K562 (cell line): ENCODE measurements at regions not wholly inside any gene's neighbourhood (a gene's known extent, or its start where the extent isn't known, plus 50 kb on each side); places are given as distances from the start of the nearest gene placed in this dataset.

ENCODE experiments used
- BCLAF1 ChIP-seq, 2 experiments: fragments of 450-650 bp in 1 of 2; IDR thresholded peaks; 2 replicates each; pipeline ENCODE4 v1.6.1; 2011 to 2017; ENCODE audit warnings: low read depth in 2 of 2, antibody characterized with exemption in 1 of 2, borderline replicate concordance in 1 of 2, low read length in 1 of 2, mild to moderate bottlenecking in 1 of 2, mixed read lengths in 1 of 2; ENCODE audit not compliant: control insufficient read depth in 1 of 2
- FOSL1 ChIP-seq: fragments of 200-800 bp; sonication (Bioruptor generic); conservative IDR thresholded peaks from 2 replicates; pipeline ENCODE4 v1.6.1; 2016; ENCODE audit warnings: missing genetic modification characterization, missing compliant biosample characterization
- PHF8 ChIP-seq: fragments of 200-600 bp; sonication (generic); IDR thresholded peaks from 2 replicates; pipeline ENCODE4 v1.6.1; 2012; ENCODE audit warnings: mixed run types, mild to moderate bottlenecking, inconsistent platforms, low read length, moderate library complexity, borderline replicate concordance
- POLR2A ChIP-seq: fragments of 450-650 bp; conservative IDR thresholded peaks from 2 replicates; pipeline ENCODE4 v1.6.1; 2016
- REST ChIP-seq, 2 experiments: fragments of 450-650 bp; formaldehyde crosslinking in 1 of 2; IDR thresholded peaks; 2 replicates each; pipeline versions ENCODE4 v1.4.0 to v1.6.1; 2014 to 2020; ENCODE audit warnings: mild to moderate bottlenecking in 2 of 2, borderline replicate concordance in 1 of 2, low read depth in 1 of 2

- TF ChIP-seq REST (IDR thresholded peaks at IDR 0.05; ENCODE audit: borderline replicate concordance) = peak; percentile 24; the same call in 1 of the 2 replicates
- TF ChIP-seq REST (CRISPR knock-in tag; IDR thresholded peaks at IDR 0.05; ENCODE audit: low read depth) = no peak
- no peak for TF ChIP-seq FOSL1 (tag)
- no peak for TF ChIP-seq BCLAF1 (IDR thresholded peaks at IDR 0.05; ENCODE audit: borderline replicate concordance in 1 of 2, control insufficient read depth in 1 of 2, low read depth in 2 of 2, low read length in 1 of 2)
- TF ChIP-seq POLR2A = no peak
- no peak for TF ChIP-seq PHF8
Observed at GRCh38 chr18:8478166-8478967, 130.9 kb upstream of the RAB12 start.
